Astrocyte of the cerebellum (primary cell): ENCODE measurements at regions not wholly inside any gene's neighbourhood (a gene's known extent, or its start where the extent isn't known, plus 50 kb on each side); places are given as distances from the start of the nearest gene placed in this dataset.

Experiments
- DNase-seq: peaks from one replicate; pipeline ENCODE4 v3.0.0-alpha.2; 2011; ENCODE audit warnings: low read depth
- H3K4me3 ChIP-seq: 2 replicates; pipeline ENCODE4 v1.5.1; 2011; ENCODE audit warnings: mild to moderate bottlenecking, low read depth, low read length, moderate library complexity
- in situ Hi-C: cut with HindIII; loops from 2 replicates; pipeline ENCODE4 v1.10.0; 2017; ENCODE audit warnings: low sequenced_read_pairs
- TF ChIP-seq, protein P1 (sequence below): IDR thresholded peaks from 2 replicates; pipeline ENCODE4 v1.5.1; 2012; ENCODE audit warnings: low read length, low read depth, moderate library complexity, mild to moderate bottlenecking; ENCODE audit errors: missing control alignments

- DNase-seq: no peak
- TF ChIP-seq, protein P1, sequence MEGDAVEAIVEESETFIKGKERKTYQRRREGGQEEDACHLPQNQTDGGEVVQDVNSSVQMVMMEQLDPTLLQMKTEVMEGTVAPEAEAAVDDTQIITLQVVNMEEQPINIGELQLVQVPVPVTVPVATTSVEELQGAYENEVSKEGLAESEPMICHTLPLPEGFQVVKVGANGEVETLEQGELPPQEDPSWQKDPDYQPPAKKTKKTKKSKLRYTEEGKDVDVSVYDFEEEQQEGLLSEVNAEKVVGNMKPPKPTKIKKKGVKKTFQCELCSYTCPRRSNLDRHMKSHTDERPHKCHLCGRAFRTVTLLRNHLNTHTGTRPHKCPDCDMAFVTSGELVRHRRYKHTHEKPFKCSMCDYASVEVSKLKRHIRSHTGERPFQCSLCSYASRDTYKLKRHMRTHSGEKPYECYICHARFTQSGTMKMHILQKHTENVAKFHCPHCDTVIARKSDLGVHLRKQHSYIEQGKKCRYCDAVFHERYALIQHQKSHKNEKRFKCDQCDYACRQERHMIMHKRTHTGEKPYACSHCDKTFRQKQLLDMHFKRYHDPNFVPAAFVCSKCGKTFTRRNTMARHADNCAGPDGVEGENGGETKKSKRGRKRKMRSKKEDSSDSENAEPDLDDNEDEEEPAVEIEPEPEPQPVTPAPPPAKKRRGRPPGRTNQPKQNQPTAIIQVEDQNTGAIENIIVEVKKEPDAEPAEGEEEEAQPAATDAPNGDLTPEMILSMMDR: no peak
- no peak overlapping the region for H3K4me3 ChIP-seq
- in situ Hi-C loops: no loop called here
Observed at GRCh38 chr14:65299826-65300225, 112.7 kb upstream of the FUT8 start.

DNA sequence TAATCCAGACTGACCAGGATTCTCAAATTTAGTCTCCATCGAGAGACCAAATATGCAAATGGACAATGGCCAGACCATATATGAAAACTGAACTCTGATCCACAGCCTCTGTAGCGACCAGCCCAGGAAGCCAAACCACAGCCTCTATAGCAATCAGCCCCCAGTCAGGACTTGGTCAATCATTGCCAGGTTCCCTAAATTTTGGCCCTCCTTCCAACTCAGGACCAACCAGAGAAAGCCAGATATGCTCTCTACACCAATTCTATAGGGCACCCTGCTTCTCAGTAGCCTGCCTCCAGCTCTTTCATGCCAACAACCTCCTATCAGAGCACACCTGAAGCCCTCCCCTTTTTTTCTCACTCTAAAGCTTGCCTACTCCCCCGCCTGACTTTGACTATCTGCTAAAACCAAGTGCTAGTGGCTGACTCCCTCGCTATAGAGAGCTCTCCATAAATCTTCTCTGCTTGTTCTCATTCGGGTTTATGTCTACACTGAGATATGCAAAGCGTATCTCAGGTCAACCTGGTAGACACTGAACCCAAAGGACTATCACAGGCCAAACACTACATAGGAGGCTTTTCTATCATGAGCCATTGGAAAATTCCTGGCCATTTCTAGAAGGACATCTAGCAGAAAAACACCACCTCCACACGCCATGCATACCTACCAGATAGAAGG, 110.5 kb upstream of the FUT8 start:
- DNase-seq: no peak
- TF ChIP-seq, protein P1: no peak
- H3K4me3 ChIP-seq: no peak overlapping the region
- in situ Hi-C loops: no loop called here

- TF ChIP-seq, protein P1: no peak
- DNase-seq: no peak
- in situ Hi-C loops: no loop called here
- no peak overlapping the region for H3K4me3 ChIP-seq
Observed at GRCh38 chr14:65302571-65303189, 109.8 kb upstream of the FUT8 start.

GRCh38 chr14:65303190-65303898, 109.2 kb upstream of the FUT8 start:
- H3K4me3 ChIP-seq: no peak overlapping the region
- DNase-seq: no peak
- in situ Hi-C loops: no loop called here
- TF ChIP-seq, protein P1: no peak

DNA sequence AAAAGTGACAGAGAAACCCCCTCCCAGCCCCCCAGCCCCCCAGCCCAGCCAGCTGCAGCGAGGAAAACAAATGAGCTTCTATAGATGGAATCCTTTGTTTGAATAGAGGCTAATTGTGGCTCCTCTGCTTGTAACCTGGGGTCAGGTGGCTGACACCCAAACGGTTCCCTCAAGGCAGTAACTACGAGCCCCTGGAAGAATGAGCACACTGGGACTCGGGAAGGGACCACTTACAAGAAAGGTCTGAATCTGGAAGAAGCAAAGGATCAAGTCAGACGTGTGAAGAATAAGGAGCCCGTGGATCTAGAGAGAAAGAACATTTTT, 108.7 kb upstream of the FUT8 start:
- no peak overlapping the region for H3K4me3 ChIP-seq
- TF ChIP-seq, protein P1: no peak
- in situ Hi-C loops: no loop called here
- DNase-seq: no peak

DNA sequence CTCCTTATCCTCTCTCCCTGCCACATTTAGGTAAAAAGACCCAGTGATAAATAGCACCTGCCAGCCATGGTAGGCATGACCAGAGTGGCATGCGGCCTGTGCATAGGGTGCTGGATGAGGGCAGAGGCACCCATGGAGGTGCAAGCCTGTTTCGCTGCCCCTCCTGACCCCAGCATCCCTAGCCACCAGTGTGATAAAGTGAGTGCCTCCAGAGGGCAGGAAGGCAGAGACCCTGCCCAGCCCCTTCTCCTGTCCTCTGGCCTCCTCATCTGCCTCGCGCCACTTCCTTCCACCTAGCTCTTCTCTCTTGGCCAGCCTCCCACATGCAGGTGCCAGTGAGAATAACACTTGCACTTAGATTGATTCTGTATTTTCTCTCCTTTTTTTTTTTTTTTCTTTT, 108.3 kb upstream of the FUT8 start:
- H3K4me3 ChIP-seq: no peak overlapping the region
- TF ChIP-seq, protein P1: no peak
- no peak for DNase-seq
- in situ Hi-C loops: no loop called here
